Type B pancreatic cell (in vitro differentiated cells): ENCODE measurements at regions not wholly inside any gene's neighbourhood (a gene's known extent, or its start where the extent isn't known, plus 50 kb on each side); places are given as distances from the start of the nearest gene placed in this dataset.

Experiments used
- DNase-seq: peaks from one replicate; pipeline ENCODE4 v3.0.0; 2021; ENCODE audit warnings: mixed read lengths; ENCODE audit not compliant: unreplicated experiment; ENCODE audit errors: extremely low spot score
- H3K27ac Mint-ChIP-seq: 2 replicates; pipeline ENCODE4 v1.8.0; 2021; ENCODE audit warnings: mild to moderate bottlenecking, mixed read lengths
- H3K27me3 Mint-ChIP-seq: 2 replicates; pipeline ENCODE4 v1.8.0; 2021; ENCODE audit warnings: mixed read lengths
- H3K36me3 Mint-ChIP-seq: 2 replicates; pipeline ENCODE4 v1.8.0; 2021; ENCODE audit warnings: mixed read lengths
- H3K4me1 Mint-ChIP-seq: one replicate; pipeline ENCODE4 v1.8.0; 2021; ENCODE audit warnings: mixed read lengths; ENCODE audit not compliant: unreplicated experiment
- H3K4me3 Mint-ChIP-seq: 2 replicates; pipeline ENCODE4 v1.8.0; 2021; ENCODE audit warnings: mild to moderate bottlenecking, mixed read lengths
- H3K9me3 Mint-ChIP-seq: 2 replicates; pipeline ENCODE4 v1.8.0; 2021; ENCODE audit warnings: mixed read lengths
- CTCF ChIP-seq: fragments of 200-600 bp; sonication (generic); conservative IDR thresholded peaks from 2 replicates; pipeline ENCODE4 v1.5.0; 2021; ENCODE audit warnings: antibody characterized with exemption, mild to moderate bottlenecking

- H3K27me3 Mint-ChIP-seq, result peaks cover 13% of the 10 kb centered on the region
- H3K9me3 Mint-ChIP-seq, result peaks cover 5% of the 10 kb centered on the region
- no peak for TF ChIP-seq CTCF
Measured at GRCh38 chr9:89986190-89986589, 381.4 kb downstream of the GADD45G start.

GRCh38 chr9:89988458-89988857, 383.6 kb downstream of the GADD45G start:
- H3K36me3 Mint-ChIP-seq, result no peaks in the 10 kb centered on the region
- H3K4me3 Mint-ChIP-seq, result no peak overlapping the region
- H3K27me3 Mint-ChIP-seq, result peaks cover 5% of the 10 kb centered on the region
- H3K27ac Mint-ChIP-seq, result no peak overlapping the region
- no peak for TF ChIP-seq CTCF
- no peak for DNase-seq
- H3K4me1 Mint-ChIP-seq, result peaks cover 6% of the 10 kb centered on the region
- H3K9me3 Mint-ChIP-seq, result no peaks in the 10 kb centered on the region

More at GRCh38 chr9:89986190-89986589, 381.4 kb downstream of the GADD45G start:
- H3K4me3 Mint-ChIP-seq, result no peak overlapping the region
- no peaks in the 10 kb centered on the region for H3K36me3 Mint-ChIP-seq
- no peak for DNase-seq
- no peaks in the 10 kb centered on the region for H3K4me1 Mint-ChIP-seq
- no peak overlapping the region for H3K27ac Mint-ChIP-seq

- Mint-ChIP-seq H3K4me1 (peaks cover 11% of the 10 kb centered on the region), H3K27ac (peak overlapping the region; percentile 11), H3K36me3 (no peaks in the 10 kb centered on the region), H3K9me3 (no peaks in the 10 kb centered on the region), H3K27me3 (peaks cover 5% of the 10 kb centered on the region), H3K4me3 (no peak overlapping the region)
- TF ChIP-seq CTCF, result no peak
- no peak for DNase-seq
Measured at GRCh38 chr9:89991204-89991790, 386.5 kb downstream of the GADD45G start.

GRCh38 chr9:89992326-89993198, 387.8 kb downstream of the GADD45G start:
- Mint-ChIP-seq H3K36me3 (no peaks in the 10 kb centered on the region), H3K27ac (no peak overlapping the region), H3K9me3 (no peaks in the 10 kb centered on the region), H3K4me1 (peaks cover 11% of the 10 kb centered on the region), H3K4me3 (no peak overlapping the region), H3K27me3 (peaks cover 5% of the 10 kb centered on the region)
- TF ChIP-seq CTCF, result no peak
- DNase-seq, result no peak

- no peaks in the 10 kb centered on the region for H3K27me3 Mint-ChIP-seq
- DNase-seq, result no peak
- H3K4me1 Mint-ChIP-seq, result peaks cover 15% of the 10 kb centered on the region
- no peak overlapping the region for H3K27ac Mint-ChIP-seq
- no peaks in the 10 kb centered on the region for H3K36me3 Mint-ChIP-seq
- no peak for TF ChIP-seq CTCF
- no peaks in the 10 kb centered on the region for H3K9me3 Mint-ChIP-seq
- no peak overlapping the region for H3K4me3 Mint-ChIP-seq
Measured at GRCh38 chr9:89993678-89994630, 389.1 kb downstream of the GADD45G start.
